PC-3 (cell line): ENCODE measurements at regions not wholly inside any gene's neighbourhood (a gene's known extent, or its start where the extent isn't known, plus 50 kb on each side); places are given as distances from the start of the nearest gene placed in this dataset.

Experiments used
- EZH2 ChIP-seq: fragments of 300-600 bp; sonication (generic); IDR thresholded peaks from one replicate; pipeline ENCODE4 v1.6.1; 2017; ENCODE audit warnings: antibody characterized with exemption, mild to moderate bottlenecking, low read length; ENCODE audit not compliant: unreplicated experiment
- TF ChIP-seq, protein P1 (sequence below): fragments of 300-600 bp; sonication (generic); conservative IDR thresholded peaks from 2 replicates; pipeline ENCODE4 v1.5.1; 2017; ENCODE audit warnings: antibody characterized with exemption, low read depth, mild to moderate bottlenecking, low read length

DNA sequence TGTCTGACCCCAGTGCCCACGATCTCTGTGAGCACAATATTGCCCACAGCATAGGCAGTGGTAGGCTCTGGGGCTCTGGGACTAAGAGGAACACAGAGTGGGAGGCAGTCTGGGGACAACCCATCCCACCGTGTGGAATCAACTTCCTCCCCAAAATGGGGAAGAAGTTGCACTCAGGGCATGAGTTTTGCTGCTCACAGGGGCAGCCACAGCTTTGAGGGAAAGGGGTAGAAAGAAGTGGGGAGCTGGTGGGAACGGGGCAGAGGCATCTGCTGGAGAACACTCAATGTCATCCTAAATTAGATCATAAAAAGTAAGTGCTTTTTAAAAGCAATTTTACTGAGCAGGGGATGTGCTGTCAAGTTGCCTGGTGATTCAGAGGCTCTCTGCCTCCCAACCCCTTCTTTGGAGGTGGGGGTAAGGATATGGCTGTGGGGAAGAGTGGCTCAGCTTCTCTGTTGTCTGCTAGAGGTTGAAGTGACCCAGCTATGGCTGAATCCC, 233.8 kb upstream of the NCAM1 start:
- TF ChIP-seq, protein P1, sequence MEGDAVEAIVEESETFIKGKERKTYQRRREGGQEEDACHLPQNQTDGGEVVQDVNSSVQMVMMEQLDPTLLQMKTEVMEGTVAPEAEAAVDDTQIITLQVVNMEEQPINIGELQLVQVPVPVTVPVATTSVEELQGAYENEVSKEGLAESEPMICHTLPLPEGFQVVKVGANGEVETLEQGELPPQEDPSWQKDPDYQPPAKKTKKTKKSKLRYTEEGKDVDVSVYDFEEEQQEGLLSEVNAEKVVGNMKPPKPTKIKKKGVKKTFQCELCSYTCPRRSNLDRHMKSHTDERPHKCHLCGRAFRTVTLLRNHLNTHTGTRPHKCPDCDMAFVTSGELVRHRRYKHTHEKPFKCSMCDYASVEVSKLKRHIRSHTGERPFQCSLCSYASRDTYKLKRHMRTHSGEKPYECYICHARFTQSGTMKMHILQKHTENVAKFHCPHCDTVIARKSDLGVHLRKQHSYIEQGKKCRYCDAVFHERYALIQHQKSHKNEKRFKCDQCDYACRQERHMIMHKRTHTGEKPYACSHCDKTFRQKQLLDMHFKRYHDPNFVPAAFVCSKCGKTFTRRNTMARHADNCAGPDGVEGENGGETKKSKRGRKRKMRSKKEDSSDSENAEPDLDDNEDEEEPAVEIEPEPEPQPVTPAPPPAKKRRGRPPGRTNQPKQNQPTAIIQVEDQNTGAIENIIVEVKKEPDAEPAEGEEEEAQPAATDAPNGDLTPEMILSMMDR: no peak
- no peak for TF ChIP-seq EZH2
